Chondrocyte (in vitro differentiated cells): ENCODE measurements at regions not wholly inside any gene's neighbourhood (a gene's known extent, or its start where the extent isn't known, plus 50 kb on each side); places are given as distances from the start of the nearest gene placed in this dataset.

Experiments used
- DNase-seq: peaks from one replicate; pipeline ENCODE4 v3.0.0; 2021; ENCODE audit warnings: mixed read lengths, low spot score
- H3K27ac Mint-ChIP-seq: one replicate; pipeline ENCODE4 v1.8.0; 2021; ENCODE audit warnings: mild to moderate bottlenecking, moderate library complexity, mixed read lengths; ENCODE audit not compliant: unreplicated experiment
- H3K27me3 Mint-ChIP-seq: 2 replicates; pipeline ENCODE4 v1.8.0; 2021; ENCODE audit warnings: low read depth, mixed read lengths
- H3K36me3 Mint-ChIP-seq: 2 replicates; pipeline ENCODE4 v1.8.0; 2021; ENCODE audit warnings: low read depth, mixed read lengths
- H3K4me1 Mint-ChIP-seq: 2 replicates; pipeline ENCODE4 v1.8.0; 2021; ENCODE audit warnings: low read depth, mild to moderate bottlenecking, mixed read lengths
- H3K4me3 Mint-ChIP-seq: one replicate; pipeline ENCODE4 v1.8.0; 2021; ENCODE audit warnings: mild to moderate bottlenecking, moderate library complexity, mixed read lengths; ENCODE audit not compliant: unreplicated experiment
- H3K9me3 Mint-ChIP-seq: 2 replicates; pipeline ENCODE4 v1.8.0; 2021; ENCODE audit warnings: low read depth, mixed read lengths
- CTCF ChIP-seq: fragments of 200-600 bp; sonication (generic); IDR thresholded peaks from 2 replicates; pipeline ENCODE4 v1.5.0; 2021; ENCODE audit warnings: antibody characterized with exemption, mild to moderate bottlenecking, moderate library complexity

GRCh38 chr3:127497166-127497565 lies 93.4 kb downstream of the TPRA1 start:
- DNase-seq = no peak
- no peak overlapping the region for H3K4me3 Mint-ChIP-seq
- H3K36me3 Mint-ChIP-seq = peaks cover 9% of the 10 kb centered on the region
- H3K27ac Mint-ChIP-seq = no peak overlapping the region
- no peaks in the 10 kb centered on the region for H3K4me1 Mint-ChIP-seq
- H3K27me3 Mint-ChIP-seq = peaks cover 32% of the 10 kb centered on the region
- no peak for TF ChIP-seq CTCF
- peaks cover 30% of the 10 kb centered on the region for H3K9me3 Mint-ChIP-seq

DNA sequence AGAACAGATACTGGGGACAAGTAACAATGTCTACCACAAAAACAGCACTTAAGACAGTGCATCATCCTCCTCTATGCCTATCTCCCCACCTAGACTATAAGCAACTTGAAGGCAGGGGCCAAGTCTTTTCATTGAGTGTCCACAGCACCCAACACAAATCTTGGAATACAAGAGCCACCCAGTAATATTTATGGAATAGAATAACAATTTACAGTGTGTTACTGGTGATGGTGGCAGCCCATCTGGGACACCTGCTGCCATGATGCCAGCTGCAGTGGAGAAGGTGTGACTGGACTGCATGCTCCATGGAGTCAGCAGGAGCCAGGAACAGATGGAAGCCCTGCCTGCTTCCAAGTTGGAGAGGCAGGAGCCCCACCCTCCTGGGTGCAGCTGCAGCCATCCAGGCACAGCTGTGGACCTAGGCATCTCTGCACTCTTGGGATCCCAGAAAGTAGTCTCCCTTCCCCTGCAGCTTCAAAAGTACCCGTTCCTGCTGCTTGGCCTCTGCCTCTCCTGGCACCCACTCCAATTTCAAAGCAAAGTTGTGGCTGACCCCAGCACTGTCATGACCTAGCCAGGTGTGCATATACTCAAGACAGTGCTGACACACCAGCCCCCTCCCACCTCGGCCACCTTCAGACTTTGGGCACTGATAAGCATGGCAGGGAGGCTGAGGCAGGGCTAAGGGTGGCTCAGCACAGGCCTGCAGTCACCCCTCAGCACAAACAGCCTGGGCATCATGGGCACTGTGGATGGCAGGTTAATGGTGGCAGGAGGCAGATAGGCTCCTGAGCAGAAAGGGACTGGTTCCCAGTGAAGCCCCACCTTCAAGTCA lies 94.5 kb downstream of the TPRA1 start:
- H3K27me3 Mint-ChIP-seq = peaks cover 35% of the 10 kb centered on the region
- no peak overlapping the region for H3K4me3 Mint-ChIP-seq
- no peak overlapping the region for H3K27ac Mint-ChIP-seq
- peaks cover 26% of the 10 kb centered on the region for H3K9me3 Mint-ChIP-seq
- TF ChIP-seq CTCF = no peak
- no peaks in the 10 kb centered on the region for H3K4me1 Mint-ChIP-seq
- no peak for DNase-seq
- H3K36me3 Mint-ChIP-seq = peaks cover 6% of the 10 kb centered on the region

- Mint-ChIP-seq H3K27ac (no peak overlapping the region), H3K4me1 (no peaks in the 10 kb centered on the region), H3K9me3 (peaks cover 13% of the 10 kb centered on the region), H3K27me3 (peaks cover 34% of the 10 kb centered on the region), H3K36me3 (peaks cover 2% of the 10 kb centered on the region), H3K4me3 (no peak overlapping the region)
- no peak for TF ChIP-seq CTCF
- no peak for DNase-seq
Observed at GRCh38 chr3:127493924-127494646, 96.4 kb downstream of the TPRA1 start.

- Mint-ChIP-seq H3K27me3 (peaks cover 35% of the 10 kb centered on the region), H3K36me3 (peaks cover 2% of the 10 kb centered on the region), H3K27ac (no peak overlapping the region), H3K9me3 (peaks cover 13% of the 10 kb centered on the region), H3K4me1 (no peaks in the 10 kb centered on the region), H3K4me3 (no peak overlapping the region)
- TF ChIP-seq CTCF = no peak
- no peak for DNase-seq
Observed at GRCh38 chr3:127492426-127492825, 98.1 kb downstream of the TPRA1 start.

DNA sequence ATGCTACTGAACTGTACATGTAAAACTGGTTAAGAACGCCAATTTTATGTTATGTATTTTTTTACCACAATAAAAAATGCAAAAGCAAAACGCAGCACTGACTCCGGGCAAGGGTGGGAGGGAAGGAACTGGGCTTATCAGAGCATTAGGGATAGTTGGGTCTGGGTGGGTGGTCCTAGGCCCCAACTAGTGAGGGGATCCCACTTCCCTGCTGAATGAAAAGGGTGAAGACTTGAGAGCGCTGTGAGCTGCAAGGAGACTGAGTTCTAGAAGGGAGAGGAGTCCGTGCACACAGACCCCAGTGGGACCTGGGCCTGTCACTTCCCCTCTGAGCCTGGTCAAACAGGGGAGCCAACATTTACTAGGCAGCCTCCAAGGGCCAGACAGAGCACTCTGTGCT lies 98.6 kb downstream of the TPRA1 start:
- peaks cover 37% of the 10 kb centered on the region for H3K27me3 Mint-ChIP-seq
- H3K27ac Mint-ChIP-seq = no peak overlapping the region
- no peak overlapping the region for H3K4me3 Mint-ChIP-seq
- TF ChIP-seq CTCF = no peak
- H3K4me1 Mint-ChIP-seq = no peaks in the 10 kb centered on the region
- H3K36me3 Mint-ChIP-seq = peaks cover 2% of the 10 kb centered on the region
- H3K9me3 Mint-ChIP-seq = peaks cover 13% of the 10 kb centered on the region
- no peak for DNase-seq
